GM10266 (cell line): ENCODE measurements at regions not wholly inside any gene's neighbourhood (a gene's known extent, or its start where the extent isn't known, plus 50 kb on each side); places are given as distances from the start of the nearest gene placed in this dataset.

Experiments
- DNase-seq: peaks from one replicate; pipeline ENCODE4 v3.0.0; 2012; ENCODE audit errors: extremely low spot score
- CTCF ChIP-seq: IDR thresholded peaks from 2 replicates; pipeline ENCODE4 v1.5.1; 2012; ENCODE audit warnings: mild to moderate bottlenecking, low read depth; ENCODE audit not compliant: control insufficient read depth, insufficient read depth; ENCODE audit errors: missing control alignments

- TF ChIP-seq CTCF, result no peak
- DNase-seq, result no peak
These were observed 435.8 kb upstream of the KLF12 start for GRCh38 chr13:74570046-74570445.

GRCh38 chr13:74569251-74569650, 435.0 kb upstream of the KLF12 start:
- TF ChIP-seq CTCF, result no peak
- DNase-seq, result no peak

- no peak for DNase-seq
- TF ChIP-seq CTCF, result no peak
These were observed 433.3 kb upstream of the KLF12 start for GRCh38 chr13:74567485-74567884.

GRCh38 chr13:74562381-74562780, 428.2 kb upstream of the KLF12 start:
- no peak for TF ChIP-seq CTCF
- no peak for DNase-seq

- TF ChIP-seq CTCF, result no peak
- DNase-seq, result no peak
These were observed 427.0 kb upstream of the KLF12 start for GRCh38 chr13:74561155-74561554.

GRCh38 chr13:74560325-74560724, 426.1 kb upstream of the KLF12 start:
- no peak for TF ChIP-seq CTCF
- no peak for DNase-seq

- DNase-seq, result no peak
- TF ChIP-seq CTCF, result no peak
These were observed 423.7 kb upstream of the KLF12 start for GRCh38 chr13:74557870-74558269.
